NCI-H460 (cell line): ENCODE measurements at regions not wholly inside any gene's neighbourhood (a gene's known extent, or its start where the extent isn't known, plus 50 kb on each side); places are given as distances from the start of the nearest gene placed in this dataset.

ENCODE experiments used
- DNase-seq: peaks from one replicate; pipeline ENCODE4 v3.0.0-alpha.2; 2016; ENCODE audit warnings: low read depth; ENCODE audit errors: extremely low read depth

DNA sequence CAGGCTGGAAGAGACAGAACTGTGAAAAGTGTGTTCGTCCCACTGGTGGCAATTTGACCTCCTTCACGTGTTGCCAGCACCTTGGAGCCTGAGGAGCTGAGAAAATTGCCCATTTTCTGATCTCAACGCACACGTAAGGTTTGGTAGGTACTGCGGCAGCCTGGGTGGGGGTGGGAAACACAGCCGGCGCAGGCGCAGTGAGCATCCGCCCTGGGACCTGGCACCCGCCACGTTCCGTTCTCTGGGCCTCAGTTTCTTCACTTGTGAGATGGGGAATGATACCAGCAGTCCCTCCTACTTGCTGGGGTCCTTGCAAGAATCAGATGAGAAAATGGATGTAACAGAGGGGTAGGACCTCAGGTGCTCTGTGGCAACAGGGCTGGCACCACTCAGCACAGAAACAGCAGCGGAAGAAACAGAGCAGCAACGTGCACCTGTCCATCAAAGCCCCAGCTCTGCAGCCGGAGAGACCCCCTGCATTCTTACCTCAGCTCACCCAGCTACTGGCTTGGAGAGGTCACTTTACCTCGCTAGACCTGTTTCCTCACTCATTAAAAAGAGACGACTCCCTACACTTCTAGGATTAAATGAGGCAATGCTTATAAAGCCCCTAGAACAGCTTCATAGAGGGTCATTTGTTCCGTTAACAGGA, 458.0 kb upstream of the ID2 start:
- DNase-seq = no peak

DNA sequence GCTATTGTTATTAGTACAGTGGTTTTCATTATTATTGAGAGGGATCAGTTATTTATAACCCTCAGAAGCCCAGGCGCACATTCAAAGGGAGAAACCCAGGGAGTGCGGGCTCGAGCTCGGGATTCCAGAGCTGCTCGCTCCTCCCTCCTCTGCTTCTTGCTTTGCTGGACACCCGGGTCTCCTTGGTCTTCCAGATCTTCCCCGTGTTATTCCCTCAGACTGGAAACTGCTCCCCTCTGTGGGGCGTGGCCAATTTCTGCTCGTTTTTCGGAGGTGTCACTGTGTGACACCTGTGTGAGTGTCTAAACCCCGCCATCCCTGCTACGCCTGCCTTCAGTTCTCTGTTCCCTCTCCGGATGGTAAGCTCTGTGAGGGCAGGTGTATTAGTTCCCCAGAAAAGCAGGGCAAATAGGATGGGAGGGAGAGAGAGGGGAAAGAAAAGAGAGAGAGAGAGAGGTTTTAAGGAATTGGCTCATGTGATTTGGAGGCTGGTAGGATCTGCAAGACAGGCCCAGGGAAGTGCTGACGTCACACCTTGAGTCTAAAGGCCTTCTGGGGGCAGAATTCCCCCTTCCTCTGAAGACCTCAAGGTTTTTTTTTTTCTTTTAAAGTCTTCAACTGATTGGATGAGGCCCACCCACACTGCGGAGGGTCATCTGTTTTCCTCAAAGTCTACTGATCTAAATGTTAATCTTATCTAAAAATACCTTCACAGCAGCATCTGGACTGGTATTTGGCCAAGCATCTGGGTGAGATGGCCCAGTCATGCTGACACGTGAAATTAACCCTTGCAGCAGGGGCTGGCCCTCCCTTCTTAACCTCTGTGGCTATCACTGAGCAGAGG, 457.3 kb upstream of the ID2 start:
- DNase-seq = no peak

DNA sequence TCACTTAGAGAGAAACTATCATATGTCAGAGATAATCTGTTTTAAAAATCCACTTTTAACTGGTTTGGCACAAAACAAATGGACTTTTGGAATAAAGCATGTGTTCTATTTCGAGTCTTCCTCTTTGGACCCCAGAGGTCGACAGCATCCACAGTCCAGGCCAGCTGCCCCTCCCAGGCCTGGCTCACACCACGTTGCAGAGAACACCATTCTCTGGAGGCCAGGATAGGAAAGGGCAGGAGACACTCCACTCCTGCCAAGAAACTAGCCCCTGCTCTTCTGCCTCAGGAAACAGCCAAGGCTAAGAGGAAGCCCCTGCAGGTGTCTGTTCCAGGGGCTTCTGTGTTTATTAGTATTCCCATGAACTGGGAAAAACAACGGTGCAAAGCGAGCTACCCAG, 456.6 kb upstream of the ID2 start:
- DNase-seq = no peak

DNA sequence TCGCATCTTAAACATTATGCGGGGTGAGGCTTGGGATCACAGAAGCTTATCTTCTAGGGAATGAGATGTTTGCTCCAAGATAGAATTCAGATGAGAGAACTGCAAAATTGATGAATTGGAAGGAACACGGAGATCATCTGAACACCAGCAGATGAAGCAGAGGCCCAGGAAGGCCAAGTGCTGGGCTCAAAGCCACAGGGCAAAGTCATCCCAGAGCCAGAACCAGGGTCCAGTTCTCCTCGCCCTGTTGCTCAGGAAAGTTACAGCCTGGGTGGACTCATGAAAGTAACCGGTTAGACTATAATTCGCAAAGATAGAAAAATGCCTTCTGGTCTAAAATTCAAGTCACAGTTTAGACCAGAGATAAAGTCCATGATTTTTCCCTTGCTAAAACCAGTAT, 456.1 kb upstream of the ID2 start:
- DNase-seq = no peak

DNA sequence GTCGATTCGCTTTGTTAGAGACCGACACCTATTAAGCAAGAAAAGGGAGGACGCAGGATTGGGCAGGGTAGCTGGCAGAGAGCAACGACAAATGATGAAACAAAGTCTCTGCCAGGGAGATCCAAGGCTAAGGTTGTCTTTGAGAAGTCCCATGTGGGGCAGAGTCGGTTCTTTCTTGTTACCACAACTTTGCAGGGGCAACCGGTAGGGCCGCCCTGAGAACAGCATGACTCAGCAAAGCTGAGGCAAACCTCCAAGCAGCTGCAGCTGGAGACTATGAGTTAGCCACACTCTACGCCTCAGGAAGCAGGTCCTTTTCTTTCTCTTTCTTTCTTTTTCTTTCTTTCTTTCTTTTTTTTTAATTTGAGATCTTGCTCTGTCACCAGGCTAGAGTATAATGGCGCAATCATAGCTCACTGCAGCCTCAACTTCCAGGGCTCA, 452.3 kb upstream of the ID2 start:
- DNase-seq = peak; percentile 46

DNA sequence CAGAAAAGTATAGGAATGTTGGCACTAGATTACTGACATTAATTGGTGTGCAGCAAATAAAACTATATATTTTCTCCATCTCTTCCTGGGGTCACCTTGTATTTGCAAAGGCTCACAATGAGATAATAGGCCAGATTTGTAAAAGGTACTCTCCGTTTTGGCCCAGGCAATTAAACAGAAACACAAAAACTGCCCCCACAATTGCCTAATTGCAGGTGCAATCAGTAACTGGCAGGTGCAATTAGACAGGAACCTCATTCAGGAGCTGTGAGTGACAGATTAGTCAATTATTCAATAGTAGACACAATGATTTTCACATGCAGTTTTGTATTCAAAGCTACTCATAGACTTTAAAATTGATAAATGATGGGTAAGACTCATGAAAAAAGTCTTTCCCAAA, 451.4 kb upstream of the ID2 start:
- no peak for DNase-seq

DNA sequence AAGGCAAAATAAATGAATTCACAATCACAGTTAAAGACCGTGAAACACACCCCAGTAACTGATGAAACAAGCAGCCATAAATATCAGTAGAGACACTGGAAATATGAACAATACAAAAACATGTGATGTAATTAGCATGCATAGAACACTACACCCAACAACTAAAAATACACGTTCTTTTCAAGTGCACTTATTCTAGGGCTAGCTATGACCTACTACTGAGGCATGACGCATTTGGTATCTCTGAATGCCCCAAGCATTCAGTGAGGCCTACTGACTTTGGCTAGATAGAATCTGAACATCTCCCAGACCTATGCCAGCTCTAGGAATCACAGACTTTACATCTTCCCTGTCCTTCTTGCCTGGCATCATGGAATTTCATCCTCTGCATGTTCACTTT, 450.0 kb upstream of the ID2 start:
- no peak for DNase-seq

DNA sequence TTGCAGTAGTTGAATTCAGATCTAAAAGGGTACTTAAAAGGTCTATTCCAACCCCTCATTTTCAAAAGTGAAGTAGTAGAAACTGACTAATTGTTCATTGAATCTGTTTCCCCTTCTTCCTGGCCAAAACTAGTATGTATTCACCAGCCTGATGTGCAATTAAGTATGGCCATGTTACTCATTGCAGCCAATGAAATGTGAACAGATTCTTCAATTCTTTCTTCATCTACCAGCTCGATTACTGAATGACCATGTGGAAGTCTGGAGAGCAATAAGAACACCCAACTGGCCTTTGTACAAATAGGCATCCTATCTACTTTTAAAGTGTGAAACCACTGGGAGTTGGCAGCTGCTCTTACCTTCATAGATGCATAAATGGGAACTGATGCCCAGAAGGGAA, 449.0 kb upstream of the ID2 start:
- no peak for DNase-seq

DNA sequence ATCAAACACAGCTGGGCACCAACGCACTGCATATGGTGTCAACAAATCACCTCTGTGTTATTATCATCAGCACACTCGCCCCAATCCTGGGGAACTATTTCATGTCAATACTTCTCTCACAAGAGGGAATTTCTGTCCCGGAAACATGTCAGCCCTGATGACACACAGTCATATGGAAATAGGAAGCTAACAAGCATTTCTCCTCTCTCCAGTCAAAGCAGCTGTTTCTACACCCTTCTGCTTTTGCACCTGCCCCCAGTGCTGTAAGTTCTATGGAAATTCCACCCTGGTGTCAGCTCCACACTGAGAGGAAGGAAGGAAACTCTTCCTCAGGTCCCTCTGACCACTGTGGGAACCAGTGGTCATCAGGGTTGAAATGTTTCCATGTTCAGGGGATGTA, 447.6 kb upstream of the ID2 start:
- DNase-seq = no peak

DNA sequence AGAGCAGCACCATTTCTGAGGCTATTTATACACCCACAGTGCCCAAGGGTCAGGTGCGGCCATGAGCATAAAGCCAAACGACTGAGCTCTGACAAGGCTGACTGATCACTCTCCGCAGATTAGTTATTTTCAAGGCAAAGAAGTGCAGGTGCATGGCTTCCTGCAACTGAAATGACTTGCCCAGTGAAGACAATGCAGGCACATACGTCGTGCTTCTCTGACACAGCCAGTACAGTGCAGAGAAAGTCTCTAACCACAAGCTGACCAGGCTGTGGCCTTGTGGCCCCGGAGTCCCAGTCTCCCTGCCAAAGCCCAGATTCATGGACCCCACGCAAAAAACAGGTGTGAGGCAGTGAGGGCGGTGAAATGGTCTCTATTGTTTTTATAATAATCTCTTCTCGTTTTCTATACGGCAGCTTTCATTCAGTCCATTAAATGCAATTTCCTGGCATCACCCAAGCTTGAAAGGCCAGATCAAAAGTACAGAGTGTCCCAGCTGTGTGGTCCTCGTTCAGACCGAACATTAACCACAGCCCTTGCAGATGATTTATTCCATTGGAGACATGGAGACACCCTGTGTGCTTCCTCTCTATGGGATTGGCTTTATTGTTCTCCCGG, 447.0 kb upstream of the ID2 start:
- DNase-seq = no peak

DNA sequence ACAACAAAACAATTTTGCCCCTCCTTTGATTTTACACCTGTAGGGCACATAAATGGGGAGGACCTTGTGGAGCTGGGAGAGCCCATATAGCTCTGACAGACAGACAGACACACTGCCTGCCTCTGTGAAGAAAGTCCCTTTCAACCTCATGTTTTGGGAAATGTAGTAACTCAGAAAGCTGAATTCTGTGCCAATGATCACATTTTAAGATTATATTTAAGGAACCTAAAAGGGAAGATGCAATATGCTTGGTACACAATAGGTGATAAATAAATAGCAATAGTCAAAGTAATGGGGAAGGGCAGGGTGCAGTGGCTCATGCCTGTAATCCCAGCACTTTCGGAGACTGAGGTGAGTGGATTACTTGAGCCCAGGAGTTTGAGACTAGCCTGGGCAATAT, 446.4 kb upstream of the ID2 start:
- DNase-seq = no peak

DNA sequence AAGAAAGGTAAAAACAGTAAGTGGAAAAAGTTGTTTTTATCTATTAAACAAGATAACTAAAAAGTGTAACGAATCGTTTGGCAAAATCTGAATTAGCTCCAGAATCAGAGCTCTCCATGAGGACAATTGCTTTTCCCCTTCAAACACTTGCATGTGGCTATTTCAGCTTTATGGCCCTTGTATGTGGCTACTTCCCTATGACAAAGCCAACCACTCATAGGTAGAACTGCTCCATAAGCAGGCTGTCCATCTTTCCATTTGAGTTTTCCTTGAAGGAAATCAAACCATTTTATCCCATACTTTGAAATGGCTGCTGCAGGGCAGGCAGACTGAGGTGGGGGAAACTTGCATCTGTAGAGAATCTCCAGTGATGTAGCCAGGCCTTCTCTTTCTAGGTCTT, 445.5 kb upstream of the ID2 start:
- DNase-seq = no peak

DNA sequence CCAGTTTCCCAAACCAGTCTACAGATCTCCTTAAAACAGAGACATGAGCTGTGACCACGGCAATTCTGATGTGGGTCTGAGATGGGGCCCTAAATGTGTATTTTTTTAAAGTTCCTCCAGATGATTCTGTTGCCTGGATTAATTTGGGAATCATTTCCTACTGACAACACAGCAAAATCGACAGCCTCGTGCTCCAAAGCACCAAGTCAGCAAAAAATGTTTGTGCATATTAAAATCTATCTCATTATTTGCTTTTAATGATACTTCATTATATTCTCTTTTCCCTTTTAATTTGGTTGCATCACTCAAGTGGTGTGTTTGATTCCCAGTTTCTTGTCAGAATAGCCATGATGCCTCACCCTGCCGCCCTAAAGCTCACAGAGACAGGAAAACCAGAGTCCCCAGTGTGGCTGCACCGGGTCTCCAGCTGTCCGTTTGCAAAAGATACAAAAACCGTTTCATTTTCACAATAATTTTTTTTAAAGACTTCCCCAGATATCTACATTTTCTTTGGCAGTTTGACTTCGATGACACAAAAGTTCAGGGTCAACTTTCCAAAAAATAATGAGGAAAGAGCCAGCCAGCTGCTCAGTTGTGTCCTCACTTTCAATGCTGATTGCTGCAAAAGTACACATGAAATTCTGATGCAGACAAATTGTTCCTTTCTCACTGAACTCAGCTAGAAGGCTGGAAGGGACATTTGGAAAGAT, 443.2 kb upstream of the ID2 start:
- no peak for DNase-seq

DNA sequence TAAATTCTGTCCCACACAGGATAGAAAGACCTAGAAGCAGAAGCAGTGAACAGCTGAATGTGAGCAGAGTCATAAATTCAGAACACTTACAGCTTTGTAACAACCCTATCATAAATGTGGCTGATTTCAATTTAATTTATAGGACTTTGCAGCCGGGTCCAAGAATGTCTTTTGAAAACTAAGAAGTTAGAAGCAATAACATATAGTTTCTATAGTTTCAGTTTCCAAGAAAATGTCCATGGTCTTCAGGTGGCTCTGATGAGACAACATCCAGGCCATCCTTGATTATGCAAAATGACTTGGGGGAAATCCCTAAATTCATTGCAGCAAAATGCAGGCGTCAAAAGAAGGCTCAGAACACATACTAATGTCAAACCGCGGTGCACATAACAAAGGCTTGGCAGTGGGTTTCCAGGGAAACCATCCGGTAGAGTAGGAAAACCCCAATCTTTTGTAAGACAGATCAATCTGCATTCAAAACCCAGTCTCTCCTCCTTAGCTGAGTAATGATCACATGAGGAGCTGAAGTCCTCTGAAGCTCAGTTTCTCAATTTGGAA, 442.2 kb upstream of the ID2 start:
- no peak for DNase-seq

DNA sequence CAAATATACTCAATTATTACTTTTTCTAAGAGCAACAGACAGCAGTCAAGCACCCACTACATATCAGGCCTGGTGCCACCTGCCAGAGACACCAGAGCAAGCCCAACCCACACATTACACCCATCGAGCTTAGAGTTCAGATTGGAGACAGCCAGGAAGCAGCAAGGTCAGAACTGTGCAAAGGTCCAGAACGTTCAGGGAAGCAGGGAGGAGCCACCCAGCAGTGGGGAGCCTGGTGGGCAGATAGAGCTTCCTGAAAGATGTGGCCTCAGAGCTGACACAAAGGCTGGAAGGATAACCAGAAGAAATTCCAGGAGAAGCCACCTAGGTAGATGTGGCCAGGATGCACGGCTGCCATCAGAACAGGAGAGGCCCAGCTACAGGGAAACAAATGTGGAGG, 440.5 kb upstream of the ID2 start:
- DNase-seq = no peak

DNA sequence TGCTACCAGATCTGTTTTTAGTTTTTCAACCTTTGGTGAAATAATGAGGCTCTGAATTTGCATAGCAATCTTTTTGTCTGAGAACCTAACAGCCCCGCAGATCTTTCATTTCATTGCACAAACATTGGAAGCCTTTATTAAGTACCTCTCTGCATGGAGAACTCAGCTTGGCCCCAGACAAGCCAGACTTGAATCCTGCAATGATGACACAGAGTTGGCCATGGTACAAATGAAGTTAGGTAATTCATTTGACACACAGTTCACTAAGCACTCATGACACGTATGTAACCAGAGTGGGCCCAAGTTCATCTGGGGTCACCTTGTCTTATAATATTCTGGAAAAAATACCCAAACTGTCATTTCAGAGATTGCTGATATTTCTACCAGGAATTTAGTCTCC, 439.1 kb upstream of the ID2 start:
- no peak for DNase-seq

DNA sequence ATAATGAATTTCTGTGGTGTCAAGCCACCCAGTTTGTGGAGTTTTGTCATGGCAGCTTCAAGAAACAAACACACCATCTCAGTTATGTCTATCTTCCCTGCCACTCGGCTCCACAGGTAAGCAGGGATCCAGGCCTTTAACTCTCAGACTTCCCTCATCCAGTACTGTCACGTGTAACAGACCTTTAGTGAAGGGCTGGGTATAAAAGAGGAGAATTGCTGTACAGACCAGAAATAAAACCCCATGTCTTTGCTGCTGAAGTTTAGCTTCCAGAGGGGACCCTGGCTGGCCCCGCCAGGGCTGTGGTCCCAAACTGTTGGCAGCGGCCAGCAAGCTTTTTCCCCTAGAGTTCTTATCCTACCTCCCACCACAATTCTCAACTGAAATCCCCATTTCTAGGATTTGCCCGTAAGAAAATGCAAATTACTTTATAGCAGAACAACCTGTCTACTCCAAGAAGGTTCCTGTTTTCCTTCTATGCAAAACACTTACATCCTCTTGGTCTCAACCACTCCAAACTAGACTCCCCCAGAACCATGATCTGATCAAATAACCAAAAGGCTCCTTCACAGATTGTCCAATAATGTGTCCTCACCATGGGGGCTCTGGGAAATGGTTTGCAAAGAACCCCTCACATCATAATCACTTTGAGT, 438.0 kb upstream of the ID2 start:
- no peak for DNase-seq

DNA sequence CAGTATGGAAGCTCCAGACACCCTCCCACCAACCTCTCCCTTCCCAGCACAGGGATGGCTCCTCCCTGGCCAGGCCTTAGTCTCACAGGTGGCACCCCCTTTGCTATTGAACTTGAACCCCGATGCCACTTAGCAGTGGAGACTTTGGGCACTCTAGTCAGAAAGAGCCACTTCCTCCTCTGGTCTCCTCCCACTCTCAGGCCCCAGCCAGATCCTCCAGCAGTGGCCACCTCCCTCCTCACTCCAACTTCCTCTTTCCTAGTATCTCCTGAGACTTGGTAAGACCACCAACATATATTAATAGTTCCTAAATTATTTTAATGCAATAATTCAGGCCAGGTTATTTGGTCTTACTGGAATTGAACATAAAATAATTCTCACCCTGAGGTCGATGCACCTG, 437.2 kb upstream of the ID2 start:
- no peak for DNase-seq

DNA sequence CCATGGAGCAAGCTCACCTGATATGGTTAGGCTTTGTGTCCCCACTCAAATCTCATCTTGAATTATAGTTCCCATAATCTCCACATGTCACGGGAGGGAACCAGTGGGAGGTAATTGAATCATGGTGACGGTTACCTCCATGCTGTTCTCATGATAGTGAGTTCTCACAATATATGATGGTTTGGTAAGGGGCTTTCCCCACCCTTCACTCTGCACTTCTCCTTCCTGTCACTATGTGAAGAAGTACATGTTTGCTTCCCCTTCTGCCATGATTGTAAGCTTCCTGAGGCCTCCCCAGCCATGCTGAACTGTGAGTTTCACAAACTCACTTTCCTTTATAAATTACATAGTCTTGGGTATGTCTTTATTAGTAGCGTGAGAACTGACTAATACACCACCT, 435.7 kb upstream of the ID2 start:
- no peak for DNase-seq

DNA sequence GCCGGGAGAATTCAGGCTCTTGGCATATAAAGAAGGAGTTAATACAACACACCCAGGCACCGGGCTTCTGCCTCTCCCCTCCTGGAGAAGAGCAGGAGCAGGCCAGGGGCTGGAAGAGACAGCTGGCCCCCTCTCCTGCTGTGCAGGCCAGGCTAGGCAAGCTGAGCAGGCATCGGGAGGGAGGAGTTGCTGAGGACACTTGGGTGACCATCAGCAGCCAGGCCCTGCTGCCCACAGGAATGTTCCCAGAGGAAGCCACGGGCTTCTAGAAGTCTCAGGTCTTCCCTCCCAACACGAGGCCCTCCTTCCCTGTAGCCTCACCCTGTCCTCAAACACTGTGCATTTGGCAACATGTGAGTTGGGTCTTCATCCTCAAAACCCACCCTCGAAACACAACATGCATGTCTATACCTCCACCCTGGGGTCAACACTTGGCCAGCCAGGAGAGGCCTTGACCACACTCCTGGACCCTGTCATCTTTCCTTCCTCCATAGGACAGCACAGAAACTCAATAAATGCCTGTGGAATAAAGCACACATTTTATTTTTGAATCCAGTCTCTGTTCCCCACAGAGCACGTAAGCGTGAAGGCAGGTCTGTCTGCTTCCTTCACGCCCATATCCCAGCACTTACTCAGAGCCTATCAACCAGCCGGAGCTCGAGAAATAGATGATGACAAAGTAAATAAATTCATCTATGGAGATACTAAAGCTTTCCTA, 433.8 kb upstream of the ID2 start:
- no peak for DNase-seq
